NCI-H82 treated with DMSO at 0.1 percent for 48 hours (cell line): ENCODE measurements at regions not wholly inside any gene's neighbourhood (a gene's known extent, or its start where the extent isn't known, plus 50 kb on each side); places are given as distances from the start of the nearest gene placed in this dataset.

Source experiments
- DNase-seq: peaks from one replicate; lab custom pipeline; 2025; ENCODE audit not compliant: unreplicated experiment; lab: John Stamatoyannopoulos, UW

DNA sequence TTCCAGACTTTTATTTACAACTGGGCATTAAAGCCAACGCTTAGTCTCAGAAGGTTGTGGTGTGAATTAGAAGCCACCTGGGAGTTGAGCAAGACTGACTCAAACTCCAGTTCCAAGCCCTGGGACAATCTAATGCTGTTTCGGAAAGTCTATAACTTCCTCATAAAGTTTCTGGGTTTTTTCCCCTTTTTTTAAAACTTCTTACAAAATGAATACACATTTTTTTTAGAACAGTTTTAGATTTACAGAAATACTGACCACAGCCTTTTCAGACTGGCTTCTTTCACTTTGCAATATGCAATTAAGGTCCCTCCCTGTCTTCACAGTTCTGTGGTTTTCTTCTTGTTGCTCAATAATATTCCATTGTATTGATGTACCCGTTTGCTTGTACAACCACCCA, 115.9 kb upstream of the TWIST2 start:
- no peak for DNase-seq

DNA sequence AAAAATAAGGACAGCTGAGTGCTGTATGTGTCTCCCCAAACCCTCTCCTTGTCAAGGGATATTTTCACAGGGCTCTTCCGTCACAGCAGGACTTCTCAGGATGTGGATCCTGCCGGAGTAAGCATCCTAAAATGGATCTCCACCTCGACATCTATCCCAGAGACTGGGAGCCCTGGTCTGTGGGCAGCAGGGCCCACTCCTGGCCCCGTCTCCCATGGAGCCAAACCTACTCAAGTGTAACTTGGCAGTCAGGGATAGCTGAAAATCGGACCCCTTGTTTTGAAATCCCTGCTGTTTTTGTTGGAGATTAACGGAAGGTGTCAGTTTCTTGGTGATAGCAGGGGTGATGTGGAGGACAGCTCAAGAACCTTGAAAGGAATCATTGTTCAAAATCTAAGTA, 109.0 kb upstream of the TWIST2 start:
- DNase-seq, result no peak

DNA sequence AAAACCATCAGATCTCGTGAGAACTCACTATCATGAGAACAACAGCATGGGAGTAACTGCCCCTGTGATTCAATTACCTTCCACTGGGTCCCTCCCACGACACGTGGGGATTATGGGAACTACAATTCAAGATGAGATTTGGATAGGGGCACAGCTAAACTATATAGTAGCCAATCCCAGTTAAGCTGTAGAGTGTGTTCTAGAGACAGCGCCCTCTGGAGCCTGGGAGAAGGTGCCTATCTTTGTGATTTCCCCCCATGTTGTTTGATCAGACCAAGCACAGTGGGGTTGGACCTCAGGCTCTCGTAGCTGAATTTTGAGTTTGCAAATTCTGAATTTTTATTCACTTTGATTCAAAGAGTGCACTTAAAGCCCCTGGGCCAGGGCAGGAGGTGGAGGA, 108.2 kb upstream of the TWIST2 start:
- no peak for DNase-seq

DNA sequence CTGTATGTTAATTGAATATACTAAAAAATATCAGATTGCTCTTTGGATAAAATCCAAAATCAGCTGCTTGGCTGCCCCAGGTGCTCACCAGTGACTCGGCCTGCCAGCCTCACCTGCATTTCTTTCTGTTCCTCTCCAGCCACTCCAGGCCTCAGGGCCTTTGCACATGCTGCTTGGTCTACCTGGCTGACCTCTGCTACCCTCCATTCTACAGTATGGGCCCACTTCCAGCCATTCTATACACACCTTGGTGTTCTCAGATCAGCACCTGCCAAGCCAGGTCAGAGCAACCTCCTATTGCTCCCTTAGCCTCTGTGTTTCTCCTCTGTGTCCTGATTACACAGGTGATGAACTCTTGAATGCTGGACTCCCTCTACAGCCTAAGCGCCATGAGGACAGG, 106.6 kb upstream of the TWIST2 start:
- DNase-seq, result no peak

DNA sequence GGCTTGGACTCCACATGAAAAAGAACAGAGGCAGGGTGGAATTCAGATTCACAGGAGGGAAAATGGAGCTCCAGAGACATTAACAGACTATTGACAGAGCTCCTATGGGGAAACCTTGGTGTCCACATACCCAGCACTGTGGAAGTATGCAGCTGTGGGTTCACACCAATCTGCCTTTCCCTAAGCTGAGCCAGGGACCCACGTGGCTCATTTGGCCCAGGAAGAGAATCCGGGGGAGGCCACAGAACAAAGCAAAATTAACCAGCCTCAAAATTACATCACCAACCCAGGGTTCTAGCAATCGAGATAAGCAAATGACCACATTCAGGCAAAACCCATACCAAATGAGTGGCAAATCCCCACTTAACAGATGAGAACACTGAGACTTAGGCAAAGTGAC, 105.8 kb upstream of the TWIST2 start:
- DNase-seq, result no peak

DNA sequence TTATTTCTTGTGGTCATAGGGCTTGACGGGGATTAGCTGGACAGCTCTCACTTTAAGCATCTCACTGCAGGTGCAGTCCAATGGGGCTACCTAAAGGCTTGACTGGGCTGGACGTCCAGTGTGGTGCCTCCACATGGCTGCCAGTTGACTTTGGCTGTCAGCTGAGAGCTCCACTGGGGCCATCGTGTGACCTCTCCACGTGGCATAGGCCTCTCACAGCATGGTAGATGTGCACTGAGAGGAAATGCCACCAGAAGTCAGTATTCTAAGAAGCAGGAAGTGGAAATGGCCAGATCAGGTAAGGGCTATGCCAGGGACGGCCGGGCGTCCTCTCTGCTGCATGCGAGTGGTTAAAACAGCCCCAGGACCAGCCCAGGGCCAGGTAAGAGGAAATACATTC, 105.2 kb upstream of the TWIST2 start:
- no peak for DNase-seq

DNA sequence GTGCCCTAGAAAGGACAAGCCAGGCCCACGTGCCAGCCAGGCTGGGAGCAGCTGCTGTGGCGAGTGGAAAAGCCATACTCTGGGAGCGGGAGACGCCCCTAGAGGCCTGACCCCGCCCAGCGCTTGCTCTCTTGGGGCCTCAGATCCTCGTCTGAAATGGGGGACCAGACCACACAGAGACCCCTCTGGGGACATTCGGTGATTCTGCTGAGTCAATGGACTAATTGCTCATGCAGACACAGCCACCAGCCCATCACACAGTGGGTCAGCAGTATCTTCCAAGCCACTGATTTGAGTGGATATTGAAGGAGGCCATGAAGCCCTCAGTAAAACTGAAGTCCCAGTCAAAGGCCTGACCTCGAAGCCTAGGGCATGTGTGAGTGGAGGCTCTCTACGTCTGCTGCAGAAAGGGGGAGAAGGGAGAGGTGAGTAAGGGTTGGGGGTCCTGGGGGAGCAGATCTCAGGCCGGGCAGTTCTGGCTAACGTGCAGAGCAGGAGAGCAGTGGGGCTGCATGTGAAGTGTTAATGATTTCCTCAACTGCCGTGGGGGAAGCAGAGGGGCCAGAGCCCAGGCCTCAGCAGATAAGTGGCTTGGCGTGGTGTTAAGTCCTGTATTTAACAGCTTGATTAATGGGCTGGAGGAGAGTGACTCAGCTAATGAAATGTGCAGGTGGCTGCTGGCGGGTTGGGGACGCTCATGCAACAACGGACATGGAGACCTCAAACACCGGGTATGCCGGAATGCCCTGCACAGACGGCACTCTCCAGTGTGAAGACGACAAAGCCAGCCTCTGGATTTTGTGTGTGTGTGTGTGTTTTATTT, 104.4 kb upstream of the TWIST2 start:
- peak; percentile 39 for DNase-seq

DNA sequence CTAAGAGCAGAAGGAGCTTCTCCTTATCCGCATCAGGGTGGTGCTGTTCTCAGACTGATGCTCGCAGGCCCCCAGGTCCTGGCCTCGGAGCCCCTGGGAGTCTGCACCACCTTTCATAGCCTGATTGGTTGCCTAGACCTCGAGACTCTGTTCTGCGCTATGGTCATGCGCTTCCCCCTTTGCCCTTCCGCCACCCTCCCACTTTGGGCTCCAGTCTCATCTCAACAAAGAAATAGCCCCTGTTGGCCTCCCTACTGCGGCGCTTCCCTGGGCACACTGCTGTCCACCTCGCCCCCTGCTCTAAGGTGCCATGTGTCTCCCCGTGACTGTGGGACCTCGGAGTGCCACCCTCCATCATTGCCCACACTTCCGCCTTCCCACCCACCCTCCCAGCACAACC, 102.9 kb upstream of the TWIST2 start:
- no peak for DNase-seq

DNA sequence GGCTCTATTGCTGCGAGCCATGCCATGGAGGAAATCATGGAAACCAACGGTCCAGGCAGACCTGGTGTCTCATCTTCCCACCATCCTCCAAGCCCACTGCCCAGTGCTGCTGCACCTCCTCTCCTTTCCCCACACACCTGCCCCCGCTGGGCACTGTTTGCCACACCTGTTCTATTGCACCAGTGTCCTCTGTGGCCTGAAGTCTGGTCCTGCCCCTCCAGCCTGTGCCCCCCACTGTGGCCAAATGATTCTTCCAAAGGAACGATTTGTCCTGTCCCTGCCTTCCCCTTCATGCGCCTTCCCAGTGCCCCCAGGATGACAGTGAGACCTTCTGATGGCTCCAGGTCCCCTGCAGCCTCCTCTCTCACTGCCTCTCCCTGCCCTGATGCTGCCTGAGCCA, 101.9 kb upstream of the TWIST2 start:
- no peak for DNase-seq

DNA sequence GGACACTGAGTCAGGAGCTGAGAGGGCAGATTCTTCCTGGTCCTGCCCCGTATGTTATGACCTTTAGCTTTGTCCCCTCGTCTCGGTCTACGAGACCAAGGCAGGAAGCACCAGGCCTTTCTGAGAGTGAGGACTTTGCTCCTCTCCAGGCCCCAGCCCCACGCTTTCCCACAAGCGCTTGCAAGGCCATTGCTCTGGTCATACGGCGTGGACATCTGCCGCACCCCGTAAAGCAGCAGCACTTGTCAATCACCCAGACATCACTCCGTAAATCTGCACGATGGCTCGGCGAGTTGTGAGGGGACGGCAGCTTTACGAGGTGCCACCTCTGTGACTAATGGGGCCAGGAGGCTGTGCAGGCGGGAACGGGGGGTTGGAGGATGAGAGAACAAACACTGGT, 100.8 kb upstream of the TWIST2 start:
- no peak for DNase-seq

DNA sequence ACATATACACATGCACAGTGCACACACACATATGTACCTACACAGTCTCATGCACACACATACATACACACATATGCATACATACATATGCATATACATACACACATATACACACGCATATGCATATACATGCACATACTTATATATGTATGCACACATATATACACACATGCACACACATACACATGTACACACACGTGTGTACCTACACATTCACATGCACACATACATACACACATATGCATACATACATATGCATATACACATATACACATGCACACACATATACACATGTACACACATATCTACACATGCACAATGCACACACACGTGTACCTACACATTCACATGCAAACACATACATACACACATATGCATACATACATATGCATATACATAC, 100.3 kb upstream of the TWIST2 start:
- no peak for DNase-seq

DNA sequence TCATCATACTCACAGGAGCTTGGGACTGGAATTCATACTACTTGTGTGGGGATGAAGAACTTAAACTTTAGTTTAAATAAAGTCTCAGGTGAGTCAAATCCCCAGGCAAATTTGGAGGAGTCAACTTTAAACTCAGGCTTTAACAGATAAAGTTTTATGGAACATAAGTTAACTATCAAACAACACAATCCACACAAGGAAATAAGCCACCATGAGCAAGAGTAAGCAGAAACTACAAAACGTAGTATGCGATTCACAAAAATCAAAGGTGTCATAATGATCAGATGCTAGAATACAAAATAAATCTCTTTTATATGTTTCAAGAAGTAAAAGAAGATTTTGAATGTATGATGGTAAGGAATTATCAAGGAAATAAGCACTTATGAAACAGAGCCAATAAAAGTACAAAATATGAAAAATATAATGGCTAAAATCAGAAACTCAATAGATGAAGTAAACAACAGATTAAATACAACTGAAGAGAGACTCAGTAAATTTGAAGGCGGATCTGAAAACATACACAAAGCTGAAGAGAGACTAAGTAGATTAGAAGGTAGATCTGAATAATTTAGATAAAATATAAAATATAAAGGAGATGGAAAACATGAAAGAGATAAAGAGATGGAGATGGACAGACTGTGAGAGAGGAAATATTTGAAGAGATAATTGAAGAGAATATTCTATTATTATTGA, 97.5 kb upstream of the TWIST2 start:
- no peak for DNase-seq

DNA sequence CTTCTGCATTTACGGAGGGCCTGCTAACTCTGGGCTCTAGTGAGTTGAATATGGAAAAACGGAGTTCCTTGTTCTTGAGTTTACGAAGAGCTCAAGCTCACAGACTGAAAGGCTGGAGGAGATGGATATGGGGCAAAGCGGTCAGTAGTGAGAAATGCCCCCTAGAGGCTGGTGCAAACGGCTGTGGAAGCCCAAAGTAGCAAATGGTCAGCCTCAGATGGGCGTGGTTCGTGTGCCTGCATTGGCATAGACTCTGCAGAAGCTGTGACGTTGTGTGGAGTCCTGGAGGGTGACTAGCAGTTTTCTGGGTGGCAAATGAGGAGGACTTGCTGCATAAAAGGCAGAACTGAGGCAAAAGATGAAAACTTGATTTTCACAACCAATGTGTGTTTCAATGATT, 93.6 kb upstream of the TWIST2 start:
- no peak for DNase-seq

DNA sequence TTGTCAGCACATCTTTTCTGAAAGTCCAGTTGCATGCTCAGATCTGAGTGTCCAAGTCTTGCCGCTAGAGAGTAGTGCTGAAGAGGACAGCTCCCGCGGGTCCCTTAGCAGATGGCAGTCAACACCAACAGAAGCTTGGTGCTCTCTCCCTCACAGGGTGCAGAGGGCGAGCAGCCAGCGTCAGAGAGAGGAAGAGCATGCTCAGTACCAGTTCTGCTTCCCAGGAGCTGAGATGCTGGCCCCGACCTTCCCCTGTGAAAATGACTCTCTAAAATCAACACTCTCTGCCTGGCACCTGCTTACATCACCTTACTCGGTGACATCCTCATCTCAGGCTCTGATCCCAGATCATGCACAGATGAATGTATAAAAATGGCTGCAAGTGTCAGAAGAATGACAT, 86.0 kb upstream of the TWIST2 start:
- DNase-seq, result peak; percentile 8

DNA sequence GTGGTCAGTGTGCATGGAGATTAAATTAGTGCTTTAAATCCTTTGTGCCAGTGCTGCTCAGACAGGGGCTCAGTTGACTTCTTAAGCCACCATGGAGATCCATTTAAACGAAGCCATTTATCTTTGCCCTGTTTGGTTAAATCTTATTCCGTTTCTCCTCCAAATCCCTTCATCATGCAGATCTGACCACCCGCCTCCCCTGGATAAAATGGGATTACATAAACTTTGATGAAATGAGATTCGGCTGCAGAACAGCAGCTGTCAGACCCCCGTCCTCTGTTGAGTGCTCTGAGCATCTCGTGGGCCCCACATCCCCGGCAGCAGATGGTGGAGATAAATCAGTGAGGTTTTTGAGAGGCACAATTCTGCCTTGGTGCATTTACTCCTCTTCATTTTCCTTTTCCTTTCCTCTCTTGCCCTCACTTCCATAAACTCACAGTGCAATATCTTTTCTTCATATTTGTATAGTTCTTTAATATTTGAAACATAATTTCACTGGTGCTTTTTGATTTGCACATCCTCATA, 84.4 kb upstream of the TWIST2 start:
- DNase-seq, result peak; percentile 97

DNA sequence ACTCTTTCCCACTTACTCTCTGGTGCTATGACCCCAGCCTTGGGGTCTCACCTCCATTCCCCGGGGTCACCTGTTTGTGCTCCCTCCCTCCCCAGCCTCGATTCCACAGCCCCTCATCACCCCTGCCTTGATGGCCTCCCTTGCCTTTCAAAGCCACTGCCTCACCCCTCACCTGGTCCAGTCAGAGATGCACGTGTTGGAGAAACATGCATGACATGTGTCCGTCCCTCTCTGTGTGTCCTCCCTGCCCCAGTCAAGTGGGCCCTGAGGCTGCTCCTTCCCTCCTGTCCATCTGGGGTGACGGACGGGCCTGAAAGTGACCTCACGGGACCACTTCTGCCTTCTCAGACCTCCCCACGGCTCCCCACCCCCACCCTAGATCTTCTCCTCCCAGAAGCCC, 82.3 kb upstream of the TWIST2 start:
- DNase-seq, result no peak

DNA sequence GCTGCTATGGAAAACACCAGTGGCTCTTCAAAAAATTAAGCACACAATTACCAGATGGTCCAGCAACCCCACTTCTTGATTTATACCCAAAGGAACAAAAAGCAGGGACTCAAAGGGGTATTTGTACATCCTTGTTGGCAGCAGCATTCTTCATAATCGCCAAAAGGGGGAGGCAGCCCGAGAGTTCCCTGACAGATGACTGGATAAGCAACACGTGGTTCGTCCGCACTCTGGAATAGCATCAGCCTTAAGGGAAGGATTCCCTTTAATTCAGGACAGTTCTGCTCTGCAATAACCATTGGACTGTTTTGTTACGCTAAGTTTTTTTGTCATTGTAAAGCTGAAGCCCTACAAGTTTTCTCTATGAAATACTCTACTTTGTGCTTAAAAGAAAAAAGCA, 76.7 kb upstream of the TWIST2 start:
- peak; percentile 23 for DNase-seq

DNA sequence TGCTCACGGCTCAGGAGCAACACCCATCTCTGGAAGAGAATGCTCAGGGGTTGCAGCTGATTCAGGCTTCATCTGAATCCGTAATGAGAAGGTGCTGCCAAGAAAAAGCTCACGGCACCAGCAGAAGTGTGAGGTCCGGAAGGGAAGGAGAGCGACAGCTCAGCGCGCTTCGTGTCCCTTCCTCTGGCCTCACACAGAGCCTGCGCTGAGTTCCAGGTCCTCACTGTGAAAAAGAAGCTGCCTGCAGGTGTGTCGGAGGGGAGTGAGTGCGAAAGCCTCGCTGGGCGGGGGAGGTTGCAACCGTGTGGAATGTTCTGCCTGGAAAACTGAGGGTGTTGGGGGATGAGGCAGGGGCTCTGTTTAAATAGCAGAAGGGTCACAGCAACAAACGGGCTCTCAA, 76.2 kb upstream of the TWIST2 start:
- DNase-seq, result no peak

DNA sequence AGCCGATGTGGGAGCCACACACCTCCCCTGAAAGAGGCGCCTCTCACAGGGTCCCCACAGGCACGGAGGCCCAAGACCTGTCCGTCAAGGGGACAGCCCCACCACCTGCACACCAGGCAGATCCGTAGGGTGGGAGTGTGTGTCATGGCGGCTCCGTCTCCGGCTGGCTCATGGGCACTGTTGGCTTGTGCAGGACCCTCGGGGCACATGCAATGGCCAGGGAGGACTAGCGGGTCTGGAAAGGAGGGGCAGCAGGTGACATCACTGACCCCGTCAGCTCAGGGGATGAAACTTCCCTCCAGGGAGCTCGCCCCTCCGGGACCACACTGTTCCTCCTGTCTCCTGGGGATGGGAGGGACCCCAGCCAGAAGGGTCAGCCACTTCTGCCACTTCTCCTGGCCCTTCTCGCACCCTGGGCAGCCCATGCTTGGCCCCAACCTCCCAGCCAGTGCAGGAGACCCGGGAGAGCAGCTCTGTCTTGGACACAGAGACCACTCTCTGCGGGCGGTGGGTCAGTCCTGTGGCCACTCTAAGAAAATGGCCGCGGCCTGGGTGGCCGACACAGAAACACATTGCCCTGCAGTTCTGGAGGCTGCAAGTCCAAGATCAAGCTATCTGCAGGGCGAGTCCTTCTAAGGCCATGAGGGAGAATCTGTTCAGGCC, 75.1 kb upstream of the TWIST2 start:
- DNase-seq, result no peak

DNA sequence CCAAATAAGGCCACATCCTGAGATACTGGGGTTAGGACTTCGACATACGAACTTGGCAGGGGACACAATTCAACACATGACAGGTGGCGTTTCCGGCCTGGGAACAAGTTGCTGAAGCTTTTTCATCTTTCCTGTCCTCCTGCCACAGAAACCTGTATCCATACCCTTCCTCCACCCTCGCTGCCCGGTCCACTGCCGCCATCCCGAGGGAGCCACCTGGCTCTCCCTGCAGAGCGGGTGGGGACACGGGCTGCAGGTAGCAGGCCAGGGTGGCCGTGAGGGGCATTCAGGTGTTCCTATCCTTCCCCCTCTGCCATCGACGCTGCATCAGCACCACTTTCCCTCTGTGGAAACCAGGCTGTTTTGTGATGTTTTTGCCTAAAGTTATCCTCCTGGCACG, 74.4 kb upstream of the TWIST2 start:
- no peak for DNase-seq

DNA sequence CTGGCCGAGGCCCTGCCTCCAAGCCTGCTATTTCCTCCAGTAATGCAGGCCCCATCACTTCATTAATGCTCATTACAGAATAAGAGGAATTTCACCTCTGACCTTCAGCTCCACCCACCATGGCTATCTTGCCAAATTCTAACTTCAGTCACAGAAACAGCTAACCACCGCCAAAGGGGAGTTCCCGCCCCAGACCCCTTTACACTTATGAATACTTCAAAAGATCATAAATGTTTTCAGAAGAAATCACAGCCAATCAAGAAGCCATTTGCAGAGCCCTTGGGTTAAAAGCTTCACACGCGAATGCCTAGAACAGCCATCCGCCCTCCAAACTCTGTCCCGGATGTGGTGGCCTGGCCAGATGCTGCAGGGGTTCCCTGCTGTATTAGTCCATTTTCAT, 73.8 kb upstream of the TWIST2 start:
- no peak for DNase-seq

DNA sequence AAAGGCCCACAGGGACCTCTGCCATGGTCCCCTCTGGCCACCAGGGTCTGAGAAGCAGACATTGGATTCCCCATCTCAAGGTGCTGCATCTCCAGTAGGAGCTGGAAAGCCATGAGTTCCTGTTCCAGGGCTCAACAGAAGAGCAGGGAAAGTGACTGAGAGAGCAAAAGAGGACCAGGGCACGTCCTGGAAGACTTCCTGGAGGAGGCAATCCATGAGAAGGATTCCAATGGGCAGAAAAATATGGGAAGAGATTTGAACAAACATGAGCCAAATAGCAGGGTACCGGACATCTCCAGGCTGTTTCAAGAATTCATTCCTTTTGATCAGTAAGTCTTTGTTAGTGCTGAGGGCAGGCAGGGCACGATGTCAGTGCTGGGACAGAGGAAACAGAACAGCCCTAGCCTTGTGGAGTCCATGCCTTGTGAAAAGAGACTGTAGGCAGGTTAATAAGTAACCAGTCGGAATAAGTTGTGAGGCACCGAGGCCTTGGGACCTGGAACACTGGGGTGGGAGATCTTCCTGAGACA, 72.8 kb upstream of the TWIST2 start:
- DNase-seq, result no peak
